HG02852 (cell line): ENCODE measurements at regions not wholly inside any gene's neighbourhood (a gene's known extent, or its start where the extent isn't known, plus 50 kb on each side); places are given as distances from the start of the nearest gene placed in this dataset.

Experiments
- ATAC-seq: cut with Tn5 transposase; IDR thresholded peaks from one replicate; pipeline ENCODE4 v1.9.1; 2021; ENCODE audit warnings: mild to moderate bottlenecking, moderate library complexity; ENCODE audit not compliant: unreplicated experiment

DNA sequence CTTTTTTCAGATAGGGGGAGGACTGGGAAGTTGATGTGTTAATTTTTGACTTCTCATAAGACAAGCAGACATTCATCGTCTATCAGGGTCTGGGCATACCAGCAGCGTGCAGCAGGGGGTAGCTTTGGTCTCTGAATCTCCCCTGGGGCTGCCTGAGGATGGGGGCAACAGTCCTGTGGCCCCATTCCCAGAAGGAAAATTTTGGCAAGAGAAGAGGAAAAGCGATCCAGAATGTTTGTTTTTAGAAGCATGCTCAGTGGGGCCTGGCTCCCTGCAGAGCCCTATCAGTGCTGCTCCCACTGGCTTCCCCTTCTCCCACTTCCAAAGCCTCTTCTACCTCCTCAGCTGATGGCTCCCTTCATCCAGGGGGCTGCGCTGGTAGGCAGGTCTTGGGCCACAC is 194.8 kb upstream of the IL12B start:
- no peak for ATAC-seq

- ATAC-seq: no peak
Observed at GRCh38 chr5:159527546-159528254, 197.4 kb upstream of the IL12B start.

DNA sequence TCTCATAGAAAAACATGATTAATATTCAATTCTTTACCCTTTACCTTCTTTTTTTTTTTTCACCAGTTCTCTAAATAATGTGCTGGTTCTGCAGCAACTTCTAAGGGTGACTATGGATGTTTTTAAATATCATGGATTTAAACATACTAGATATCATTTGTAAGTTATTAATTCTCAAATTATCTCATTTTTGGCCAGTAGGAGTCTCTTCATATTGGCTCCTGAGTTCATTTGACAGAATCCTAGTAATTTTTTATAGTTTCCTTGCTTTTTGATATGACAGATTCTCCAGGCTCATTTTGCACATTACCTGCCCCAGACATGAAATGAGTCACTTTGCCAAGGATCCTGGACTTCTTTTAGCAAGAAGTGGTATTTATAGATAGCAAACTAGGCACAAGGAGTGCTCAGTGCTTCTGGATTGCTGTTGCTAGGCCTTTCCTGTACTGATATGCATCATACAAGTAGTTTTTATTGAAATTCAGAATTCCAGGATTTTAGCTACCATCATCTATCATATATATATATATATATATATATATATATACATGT is 201.3 kb upstream of the IL12B start:
- no peak for ATAC-seq

GRCh38 chr5:159533197-159533596 is 202.9 kb upstream of the IL12B start:
- no peak for ATAC-seq

GRCh38 chr5:159536166-159536565 is 205.9 kb upstream of the IL12B start:
- ATAC-seq: no peak

DNA sequence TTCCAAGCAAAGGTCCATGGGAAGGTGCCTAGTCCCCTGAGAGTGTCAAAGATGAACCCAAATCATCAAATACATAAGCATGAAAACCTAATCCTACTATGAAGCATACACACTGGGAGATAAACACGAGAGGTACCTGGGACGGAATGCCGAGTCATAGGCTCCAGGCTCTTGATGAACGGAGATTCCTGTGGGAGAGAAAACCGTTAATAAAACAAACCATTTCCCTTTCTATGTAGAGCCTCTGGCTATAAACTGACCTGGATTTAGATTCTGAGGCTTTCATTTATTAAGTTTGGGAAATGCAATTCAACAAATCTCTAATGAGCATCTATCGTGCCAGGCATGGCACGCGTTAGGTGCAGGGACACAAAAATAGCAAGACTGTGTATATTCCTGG is 206.4 kb upstream of the IL12B start:
- ATAC-seq: no peak

- no peak for ATAC-seq
Observed at GRCh38 chr5:159539678-159540077, 209.4 kb upstream of the IL12B start.

- ATAC-seq: no peak
Observed at GRCh38 chr5:159543326-159543725, 213.0 kb upstream of the IL12B start.

DNA sequence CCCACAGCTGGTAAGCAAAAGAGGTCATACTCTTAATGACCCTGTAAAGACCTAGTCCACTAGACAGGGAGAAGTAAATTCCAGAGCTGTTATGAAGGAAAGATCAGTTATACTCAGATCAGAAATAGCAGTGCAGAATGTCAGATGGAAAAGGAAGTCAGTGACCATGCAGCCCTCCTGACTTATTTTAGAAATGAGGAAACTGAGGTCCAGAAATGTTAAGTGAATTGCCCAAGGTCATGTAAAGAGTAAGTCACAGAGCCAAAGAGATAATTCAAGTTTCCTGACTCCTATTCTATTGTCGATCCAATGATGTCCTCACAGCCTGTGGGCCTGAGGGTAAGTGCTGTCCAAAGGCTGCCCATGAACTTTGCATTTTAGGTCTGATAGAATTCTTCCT is 214.9 kb upstream of the IL12B start:
- ATAC-seq: no peak

DNA sequence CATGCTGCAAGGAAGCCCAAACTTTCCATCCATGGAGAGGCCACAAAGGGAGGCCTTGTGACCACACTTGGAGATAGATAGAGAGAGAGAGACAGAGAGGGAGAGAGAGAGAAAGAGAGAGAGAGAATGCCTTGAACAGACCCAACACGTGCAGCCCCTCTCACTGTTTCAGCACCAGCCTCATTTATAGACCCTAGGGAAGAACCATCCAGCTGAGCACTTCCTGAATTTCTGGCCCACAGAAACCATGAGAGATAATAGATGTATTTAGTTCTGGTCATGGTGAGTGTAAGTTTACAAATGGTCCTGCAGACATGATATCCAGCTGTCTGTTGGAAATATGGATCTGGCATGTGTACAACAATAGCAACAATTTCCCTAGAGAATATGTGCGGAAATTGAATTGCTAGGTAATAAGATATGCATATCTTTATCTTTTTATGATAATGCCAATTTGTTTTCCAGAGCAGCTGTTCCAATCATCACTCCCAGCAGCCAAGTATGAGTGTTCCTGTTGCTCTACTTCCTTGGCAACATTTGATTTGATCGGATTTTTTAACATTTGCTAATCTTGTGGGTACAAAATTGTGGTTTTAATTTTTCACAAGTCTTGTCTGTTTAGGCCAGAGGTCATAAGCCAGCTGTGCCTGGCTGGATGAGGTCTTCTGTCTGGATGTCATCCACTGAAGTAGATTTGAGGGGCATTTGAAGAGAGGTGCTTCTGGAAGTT is 217.3 kb upstream of the IL12B start:
- ATAC-seq: no peak

DNA sequence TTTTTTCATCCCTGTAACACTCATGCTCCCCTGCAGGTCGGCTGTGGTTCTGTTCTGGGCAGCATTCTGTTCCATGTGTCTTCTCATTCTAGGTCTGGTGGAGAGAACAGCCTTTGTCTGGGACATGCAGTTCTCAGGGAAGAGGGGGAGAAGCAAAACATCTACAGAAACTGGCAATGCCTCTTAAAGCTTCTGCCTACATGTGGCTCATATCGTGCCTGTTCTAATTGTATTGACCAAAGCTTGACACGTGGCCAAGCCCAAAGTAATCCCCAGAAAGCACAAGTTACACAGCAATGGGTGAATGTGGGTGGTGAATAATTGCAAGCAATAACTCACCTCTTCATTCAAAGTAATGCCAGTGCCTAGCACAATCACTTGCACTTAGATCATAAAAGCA is 218.2 kb upstream of the IL12B start:
- no peak for ATAC-seq

GRCh38 chr5:159549046-159549445 is 218.8 kb upstream of the IL12B start:
- no peak for ATAC-seq

GRCh38 chr5:159550951-159551350 is 220.7 kb upstream of the IL12B start:
- ATAC-seq: no peak

- no peak for ATAC-seq
Observed at GRCh38 chr5:159552751-159553150, 222.5 kb upstream of the IL12B start.

GRCh38 chr5:159553792-159554191 is 223.5 kb upstream of the IL12B start:
- no peak for ATAC-seq

DNA sequence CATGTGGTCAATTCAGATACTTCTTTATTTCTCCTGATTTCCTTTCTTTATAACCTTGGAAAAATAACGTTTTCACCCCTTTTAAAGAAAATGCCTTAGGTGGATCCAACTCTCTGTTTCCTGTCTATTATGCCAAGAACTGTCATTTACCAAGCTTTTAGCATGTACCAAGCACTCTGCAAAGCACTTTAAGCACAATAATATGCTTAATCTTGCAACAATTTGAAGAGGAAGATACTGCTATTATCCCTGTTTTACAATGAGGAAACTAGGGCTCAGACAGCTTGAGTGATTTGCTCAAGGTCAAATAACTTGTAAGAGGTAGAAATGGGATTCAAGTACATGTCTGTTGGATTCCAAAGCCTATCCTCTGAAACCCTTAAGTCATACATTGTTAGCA is 224.8 kb upstream of the IL12B start:
- ATAC-seq: no peak

GRCh38 chr5:159559337-159559736 is 229.1 kb upstream of the IL12B start:
- ATAC-seq: no peak

DNA sequence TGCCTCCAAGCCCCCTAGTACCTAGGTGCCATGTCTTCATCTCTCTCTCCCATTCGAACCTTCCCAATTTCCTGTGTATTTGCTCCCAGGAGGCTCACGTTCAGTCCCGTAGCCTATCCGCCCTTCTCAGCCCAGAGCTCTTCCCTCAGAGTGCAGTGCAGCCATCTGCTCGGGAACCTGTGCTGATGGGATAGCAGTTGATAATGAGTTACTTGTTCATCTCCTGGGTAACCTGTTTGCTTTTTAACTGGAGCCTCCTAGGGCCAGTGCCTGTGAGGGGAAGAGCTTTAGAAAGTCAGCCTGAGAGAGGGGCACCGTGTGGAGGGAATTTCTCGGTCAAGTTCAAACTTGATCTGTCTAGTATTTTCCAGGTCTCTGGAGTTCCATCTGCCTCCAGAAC is 229.8 kb upstream of the IL12B start:
- ATAC-seq: no peak

- no peak for ATAC-seq
Observed at GRCh38 chr5:159564031-159564430, 233.7 kb upstream of the IL12B start.

- ATAC-seq: no peak
Observed at GRCh38 chr5:159566832-159567231, 236.5 kb upstream of the IL12B start.

- ATAC-seq: no peak
Observed at GRCh38 chr5:159567461-159567860, 237.2 kb upstream of the IL12B start.

DNA sequence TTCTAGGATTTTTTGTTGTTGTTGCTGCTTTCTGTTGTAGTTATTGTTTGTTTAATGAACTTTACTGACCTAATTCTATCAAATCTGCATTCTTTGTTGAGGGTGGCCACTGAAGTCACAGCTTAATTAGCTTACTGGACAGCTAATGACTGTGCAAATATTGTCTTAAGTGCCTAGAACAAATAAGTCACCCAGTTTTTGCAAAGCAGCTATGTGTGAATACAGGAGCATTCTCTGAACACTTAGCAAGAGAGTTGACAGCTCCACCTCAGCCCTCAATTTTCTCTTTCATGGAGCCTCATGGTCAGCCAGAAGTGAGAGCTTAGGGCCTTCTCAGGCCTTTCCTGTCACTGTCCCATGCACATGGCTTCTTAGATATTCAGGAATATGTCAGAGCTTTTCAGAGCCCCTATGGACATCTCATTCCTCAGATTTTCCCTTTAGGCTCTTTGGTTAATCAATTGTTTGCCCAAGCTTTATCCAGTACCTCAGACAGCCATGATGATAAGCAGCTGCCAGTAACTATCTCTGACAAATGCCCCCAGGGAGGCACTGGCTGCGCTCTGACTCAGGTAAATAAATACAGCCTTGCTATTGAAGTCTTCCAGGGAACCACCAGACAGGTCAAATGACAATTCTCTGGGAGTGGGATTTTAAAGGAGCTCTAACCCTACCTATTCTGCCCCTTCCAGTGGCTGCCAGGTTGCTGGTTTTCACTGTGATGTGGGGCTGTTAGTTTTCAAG is 241.4 kb upstream of the IL12B start:
- no peak for ATAC-seq
